ENCODE measurements at regions not wholly inside any gene's neighbourhood (a gene's known extent, or its start where the extent isn't known, plus 50 kb on each side); places are given as distances from the start of the nearest gene placed in this dataset.

GRCh38 chr6:40326714-40327421 lies 260.3 kb downstream of the LRFN2 start:
- TF ChIP-seq CTCF (IDR thresholded peaks at IDR 0.05) (no peak), POLR2A (IDR thresholded peaks at IDR 0.05) (no peak), POLR2AphosphoS5 (IDR thresholded peaks at IDR 0.05; ENCODE audit: insufficient read depth in 1 of 2, low read depth in 1 of 2) (no peak)
